HepG2 (cell line): ENCODE measurements at regions not wholly inside any gene's neighbourhood (a gene's known extent, or its start where the extent isn't known, plus 50 kb on each side); places are given as distances from the start of the nearest gene placed in this dataset.

Experiments
- ARNT2 ChIP-seq: sonication (generic); formaldehyde crosslinking; IDR thresholded peaks from 2 replicates; pipeline ENCODE4 v1.8.0; 2022; ENCODE audit warnings: mild to moderate bottlenecking, low read depth, missing genetic modification reagents, moderate library complexity
- ASH2L ChIP-seq: fragments of 300-600, 200-600 bp; sonication (generic); IDR thresholded peaks from 2 replicates; pipeline ENCODE4 v1.7.0; 2017; ENCODE audit warnings: low read depth, mild to moderate bottlenecking, moderate library complexity, mixed read lengths, low read length; ENCODE audit not compliant: insufficient read length
- NFYB ChIP-seq: sonication (generic); formaldehyde crosslinking; IDR thresholded peaks from 2 replicates; pipeline ENCODE4 v1.4.0; 2020; ENCODE audit warnings: missing genetic modification reagents
- POLR2AphosphoS5 ChIP-seq: IDR thresholded peaks from 2 replicates; pipeline ENCODE4 v1.6.1; 2012; ENCODE audit warnings: low read depth, low read length
- SIN3B ChIP-seq: fragments of 150-350 bp; IDR thresholded peaks from 2 replicates; pipeline ENCODE4 v1.6.1; 2014; ENCODE audit warnings: low read length
- ZNF30 ChIP-seq: sonication (generic); formaldehyde crosslinking; IDR thresholded peaks from 2 replicates; pipeline ENCODE4 v1.5.0; 2020; ENCODE audit warnings: mild to moderate bottlenecking, missing genetic modification reagents
- ZNF615 ChIP-seq: sonication (generic); formaldehyde crosslinking; IDR thresholded peaks from 2 replicates; pipeline ENCODE4 v1.5.0; 2020; ENCODE audit warnings: mild to moderate bottlenecking, missing genetic modification reagents, borderline replicate concordance
- TF ChIP-seq, protein P1 (sequence below): sonication (generic); formaldehyde crosslinking; IDR thresholded peaks from 2 replicates; pipeline ENCODE4 v1.4.0; 2020; ENCODE audit warnings: missing genetic modification reagents
- TF ChIP-seq, protein P2 (sequence below): sonication (generic); formaldehyde crosslinking; IDR thresholded peaks from 2 replicates; pipeline ENCODE4 v1.5.0; 2020; ENCODE audit warnings: mild to moderate bottlenecking, missing genetic modification reagents
- TF ChIP-seq, protein P3 (sequence below): sonication (generic); formaldehyde crosslinking; conservative IDR thresholded peaks from 2 replicates; pipeline ENCODE4 v1.8.1; 2023; ENCODE audit warnings: missing genetic modification reagents
- TF ChIP-seq, protein P4 (sequence below): sonication (generic); formaldehyde crosslinking; IDR thresholded peaks from 2 replicates; pipeline ENCODE4 v1.8.0; 2022; ENCODE audit warnings: mild to moderate bottlenecking, missing genetic modification reagents; ENCODE audit not compliant: insufficient replicate concordance

DNA sequence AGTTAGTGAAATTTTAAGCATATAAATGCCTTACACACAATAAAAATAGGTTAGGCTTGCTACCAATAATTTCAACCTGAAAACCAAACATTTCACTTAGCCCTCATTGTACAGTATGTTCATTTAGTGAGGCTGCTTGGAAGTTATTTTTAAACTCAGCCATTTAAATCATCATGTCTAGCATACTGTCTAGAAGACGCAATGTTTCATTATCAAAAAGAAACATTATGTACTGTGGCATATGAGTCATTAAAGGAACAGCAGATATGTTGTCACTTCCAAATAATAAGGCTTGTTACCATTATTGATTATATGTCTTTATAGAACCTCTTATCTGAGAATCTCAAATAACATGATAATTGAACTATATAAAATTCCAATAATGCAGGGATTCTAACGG is 304.7 kb downstream of the RMST start:
- TF ChIP-seq, protein P1, sequence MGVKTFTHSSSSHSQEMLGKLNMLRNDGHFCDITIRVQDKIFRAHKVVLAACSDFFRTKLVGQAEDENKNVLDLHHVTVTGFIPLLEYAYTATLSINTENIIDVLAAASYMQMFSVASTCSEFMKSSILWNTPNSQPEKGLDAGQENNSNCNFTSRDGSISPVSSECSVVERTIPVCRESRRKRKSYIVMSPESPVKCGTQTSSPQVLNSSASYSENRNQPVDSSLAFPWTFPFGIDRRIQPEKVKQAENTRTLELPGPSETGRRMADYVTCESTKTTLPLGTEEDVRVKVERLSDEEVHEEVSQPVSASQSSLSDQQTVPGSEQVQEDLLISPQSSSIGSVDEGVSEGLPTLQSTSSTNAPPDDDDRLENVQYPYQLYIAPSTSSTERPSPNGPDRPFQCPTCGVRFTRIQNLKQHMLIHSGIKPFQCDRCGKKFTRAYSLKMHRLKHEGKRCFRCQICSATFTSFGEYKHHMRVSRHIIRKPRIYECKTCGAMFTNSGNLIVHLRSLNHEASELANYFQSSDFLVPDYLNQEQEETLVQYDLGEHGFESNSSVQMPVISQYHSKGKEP (CRISPR knock-in tag) = no peak
- TF ChIP-seq, protein P2, sequence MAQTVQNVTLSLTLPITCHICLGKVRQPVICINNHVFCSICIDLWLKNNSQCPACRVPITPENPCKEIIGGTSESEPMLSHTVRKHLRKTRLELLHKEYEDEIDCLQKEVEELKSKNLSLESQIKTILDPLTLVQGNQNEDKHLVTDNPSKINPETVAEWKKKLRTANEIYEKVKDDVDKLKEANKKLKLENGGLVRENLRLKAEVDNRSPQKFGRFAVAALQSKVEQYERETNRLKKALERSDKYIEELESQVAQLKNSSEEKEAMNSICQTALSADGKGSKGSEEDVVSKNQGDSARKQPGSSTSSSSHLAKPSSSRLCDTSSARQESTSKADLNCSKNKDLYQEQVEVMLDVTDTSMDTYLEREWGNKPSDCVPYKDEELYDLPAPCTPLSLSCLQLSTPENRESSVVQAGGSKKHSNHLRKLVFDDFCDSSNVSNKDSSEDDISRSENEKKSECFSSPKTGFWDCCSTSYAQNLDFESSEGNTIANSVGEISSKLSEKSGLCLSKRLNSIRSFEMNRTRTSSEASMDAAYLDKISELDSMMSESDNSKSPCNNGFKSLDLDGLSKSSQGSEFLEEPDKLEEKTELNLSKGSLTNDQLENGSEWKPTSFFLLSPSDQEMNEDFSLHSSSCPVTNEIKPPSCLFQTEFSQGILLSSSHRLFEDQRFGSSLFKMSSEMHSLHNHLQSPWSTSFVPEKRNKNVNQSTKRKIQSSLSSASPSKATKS (CRISPR knock-in tag) = no peak
- TF ChIP-seq ZNF615 (no peak), NFYB (no peak), SIN3B (no peak), POLR2AphosphoS5 (no peak), ZNF30 (CRISPR knock-in tag) (no peak), ASH2L (no peak), ARNT2 (CRISPR knock-in tag) (no peak)
- TF ChIP-seq, protein P3, sequence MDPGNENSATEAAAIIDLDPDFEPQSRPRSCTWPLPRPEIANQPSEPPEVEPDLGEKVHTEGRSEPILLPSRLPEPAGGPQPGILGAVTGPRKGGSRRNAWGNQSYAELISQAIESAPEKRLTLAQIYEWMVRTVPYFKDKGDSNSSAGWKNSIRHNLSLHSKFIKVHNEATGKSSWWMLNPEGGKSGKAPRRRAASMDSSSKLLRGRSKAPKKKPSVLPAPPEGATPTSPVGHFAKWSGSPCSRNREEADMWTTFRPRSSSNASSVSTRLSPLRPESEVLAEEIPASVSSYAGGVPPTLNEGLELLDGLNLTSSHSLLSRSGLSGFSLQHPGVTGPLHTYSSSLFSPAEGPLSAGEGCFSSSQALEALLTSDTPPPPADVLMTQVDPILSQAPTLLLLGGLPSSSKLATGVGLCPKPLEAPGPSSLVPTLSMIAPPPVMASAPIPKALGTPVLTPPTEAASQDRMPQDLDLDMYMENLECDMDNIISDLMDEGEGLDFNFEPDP (CRISPR knock-in tag) = no peak
- TF ChIP-seq, protein P4, sequence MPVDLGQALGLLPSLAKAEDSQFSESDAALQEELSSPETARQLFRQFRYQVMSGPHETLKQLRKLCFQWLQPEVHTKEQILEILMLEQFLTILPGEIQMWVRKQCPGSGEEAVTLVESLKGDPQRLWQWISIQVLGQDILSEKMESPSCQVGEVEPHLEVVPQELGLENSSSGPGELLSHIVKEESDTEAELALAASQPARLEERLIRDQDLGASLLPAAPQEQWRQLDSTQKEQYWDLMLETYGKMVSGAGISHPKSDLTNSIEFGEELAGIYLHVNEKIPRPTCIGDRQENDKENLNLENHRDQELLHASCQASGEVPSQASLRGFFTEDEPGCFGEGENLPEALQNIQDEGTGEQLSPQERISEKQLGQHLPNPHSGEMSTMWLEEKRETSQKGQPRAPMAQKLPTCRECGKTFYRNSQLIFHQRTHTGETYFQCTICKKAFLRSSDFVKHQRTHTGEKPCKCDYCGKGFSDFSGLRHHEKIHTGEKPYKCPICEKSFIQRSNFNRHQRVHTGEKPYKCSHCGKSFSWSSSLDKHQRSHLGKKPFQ = no peak
